ENCODE measurements at regions not wholly inside any gene's neighbourhood (a gene's known extent, or its start where the extent isn't known, plus 50 kb on each side); places are given as distances from the start of the nearest gene placed in this dataset.
A peak's percentile ranks its signal among the peaks of the same experiment; 100 is the strongest.
"Not testable (repeated sequence)": the region's sequence is repeated elsewhere in the genome, so short reads cannot be mapped to it uniquely, and the experiment has no call there.

- no peak for DNase-seq (ENCODE audit: low read depth)
These were observed 206.6 kb downstream of the NDUFA10 start for GRCh38 chr2:239818531-239819011.

GRCh38 chr2:239818086-239818485 is 207.1 kb downstream of the NDUFA10 start:
- no peak for DNase-seq (ENCODE audit: low read depth)

- DNase-seq (ENCODE audit: low read depth): not testable (repeated sequence)
These were observed 207.6 kb downstream of the NDUFA10 start for GRCh38 chr2:239817468-239818031.

GRCh38 chr2:239816576-239817467 is 208.3 kb downstream of the NDUFA10 start:
- DNase-seq (ENCODE audit: low read depth): no peak

- DNase-seq (ENCODE audit: low read depth): no peak
These were observed 209.5 kb downstream of the NDUFA10 start for GRCh38 chr2:239815671-239816070.

GRCh38 chr2:239814861-239815601 is 210.1 kb downstream of the NDUFA10 start:
- DNase-seq (ENCODE audit: low read depth): no peak

GRCh38 chr2:239814116-239814860 is 210.9 kb downstream of the NDUFA10 start:
- DNase-seq (ENCODE audit: low read depth): no peak

GRCh38 chr2:239813261-239814115 is 211.7 kb downstream of the NDUFA10 start:
- DNase-seq (ENCODE audit: low read depth): no peak

- DNase-seq (ENCODE audit: low read depth): no peak
These were observed 213.2 kb downstream of the NDUFA10 start for GRCh38 chr2:239811806-239812560.

GRCh38 chr2:239811111-239811781 is 213.9 kb downstream of the NDUFA10 start:
- peak; percentile 3 for DNase-seq (ENCODE audit: low read depth)

- DNase-seq (ENCODE audit: low read depth): no peak
These were observed 215.8 kb downstream of the NDUFA10 start for GRCh38 chr2:239809391-239809790.

- DNase-seq (ENCODE audit: low read depth): no peak
These were observed 217.6 kb downstream of the NDUFA10 start for GRCh38 chr2:239807568-239807967.

GRCh38 chr2:239806758-239807434 is 218.2 kb downstream of the NDUFA10 start:
- DNase-seq (ENCODE audit: low read depth): no peak

- no peak for DNase-seq (ENCODE audit: low read depth)
These were observed 218.9 kb downstream of the NDUFA10 start for GRCh38 chr2:239806276-239806675.

GRCh38 chr2:239805414-239805813 is 219.7 kb downstream of the NDUFA10 start:
- DNase-seq (ENCODE audit: low read depth): no peak

- DNase-seq (ENCODE audit: low read depth): no peak
These were observed 220.2 kb downstream of the NDUFA10 start for GRCh38 chr2:239805043-239805329.

- no peak for DNase-seq (ENCODE audit: low read depth)
These were observed 220.7 kb downstream of the NDUFA10 start for GRCh38 chr2:239804161-239805042.

GRCh38 chr2:239803766-239804115 is 221.4 kb downstream of the NDUFA10 start:
- DNase-seq (ENCODE audit: low read depth): no peak
